Right lobe of liver (tissue), 4 donors: ENCODE measurements at regions not wholly inside any gene's neighbourhood (a gene's known extent, or its start where the extent isn't known, plus 50 kb on each side); places are given as distances from the start of the nearest gene placed in this dataset.

Experiments
- POLR2A ChIP-seq: fragments of 450-650 bp; IDR thresholded peaks from one replicate; pipeline ENCODE4 v1.6.1; 2017; ENCODE audit warnings: antibody characterized with exemption, mild to moderate bottlenecking
- TF ChIP-seq, protein P1 (sequence below), 4 donors: fragments of 200-600 bp in 3 of 4; fragments of 450-650 bp in 1 of 4; IDR thresholded peaks; one replicate each; pipeline versions ENCODE4 v1.5.1 to v1.8.0; 2016 to 2022; ENCODE audit warnings: antibody characterized with exemption in 4 of 4, mild to moderate bottlenecking in 2 of 4
- donor health status: DM: no; HTN: no; CAD: no.
- donor health status: DM: no; HTN: no; CAD: no.
- donor health status: DM: no; HTN: yes; CAD: no.

DNA sequence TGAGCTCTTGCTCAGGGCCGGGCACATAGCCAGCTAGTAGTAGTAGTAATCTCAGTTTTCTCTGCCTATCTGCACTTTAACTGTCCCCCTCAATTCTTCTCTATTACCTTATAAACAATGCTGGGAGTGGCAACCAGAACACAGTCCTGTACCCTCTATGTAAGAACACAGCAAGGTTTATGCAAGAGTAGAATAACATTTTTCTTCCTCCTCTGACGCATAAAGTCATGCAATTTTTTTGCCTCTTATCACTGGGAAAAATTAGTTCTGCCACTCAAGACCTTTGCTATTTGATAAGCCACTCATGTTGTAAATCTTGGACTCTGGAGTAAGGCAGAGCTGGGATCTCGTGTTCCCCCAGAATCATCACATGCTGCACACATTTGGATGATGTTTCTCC lies 200.7 kb upstream of the SOX11 start:
- TF ChIP-seq, protein P1, sequence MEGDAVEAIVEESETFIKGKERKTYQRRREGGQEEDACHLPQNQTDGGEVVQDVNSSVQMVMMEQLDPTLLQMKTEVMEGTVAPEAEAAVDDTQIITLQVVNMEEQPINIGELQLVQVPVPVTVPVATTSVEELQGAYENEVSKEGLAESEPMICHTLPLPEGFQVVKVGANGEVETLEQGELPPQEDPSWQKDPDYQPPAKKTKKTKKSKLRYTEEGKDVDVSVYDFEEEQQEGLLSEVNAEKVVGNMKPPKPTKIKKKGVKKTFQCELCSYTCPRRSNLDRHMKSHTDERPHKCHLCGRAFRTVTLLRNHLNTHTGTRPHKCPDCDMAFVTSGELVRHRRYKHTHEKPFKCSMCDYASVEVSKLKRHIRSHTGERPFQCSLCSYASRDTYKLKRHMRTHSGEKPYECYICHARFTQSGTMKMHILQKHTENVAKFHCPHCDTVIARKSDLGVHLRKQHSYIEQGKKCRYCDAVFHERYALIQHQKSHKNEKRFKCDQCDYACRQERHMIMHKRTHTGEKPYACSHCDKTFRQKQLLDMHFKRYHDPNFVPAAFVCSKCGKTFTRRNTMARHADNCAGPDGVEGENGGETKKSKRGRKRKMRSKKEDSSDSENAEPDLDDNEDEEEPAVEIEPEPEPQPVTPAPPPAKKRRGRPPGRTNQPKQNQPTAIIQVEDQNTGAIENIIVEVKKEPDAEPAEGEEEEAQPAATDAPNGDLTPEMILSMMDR (IDR thresholded peaks at IDR 0.05): no peak
- TF ChIP-seq POLR2A: no peak
